Muscle of back (tissue), 3 donors: ENCODE measurements at regions not wholly inside any gene's neighbourhood (a gene's known extent, or its start where the extent isn't known, plus 50 kb on each side); places are given as distances from the start of the nearest gene placed in this dataset.
A peak's percentile ranks its signal among the peaks of the same experiment; 100 is the strongest.

Experiments
- DNase-seq, 3 donors: peaks; one replicate each; pipeline versions ENCODE4 v3.0.0 to v3.0.0-alpha.2; 2013

DNA sequence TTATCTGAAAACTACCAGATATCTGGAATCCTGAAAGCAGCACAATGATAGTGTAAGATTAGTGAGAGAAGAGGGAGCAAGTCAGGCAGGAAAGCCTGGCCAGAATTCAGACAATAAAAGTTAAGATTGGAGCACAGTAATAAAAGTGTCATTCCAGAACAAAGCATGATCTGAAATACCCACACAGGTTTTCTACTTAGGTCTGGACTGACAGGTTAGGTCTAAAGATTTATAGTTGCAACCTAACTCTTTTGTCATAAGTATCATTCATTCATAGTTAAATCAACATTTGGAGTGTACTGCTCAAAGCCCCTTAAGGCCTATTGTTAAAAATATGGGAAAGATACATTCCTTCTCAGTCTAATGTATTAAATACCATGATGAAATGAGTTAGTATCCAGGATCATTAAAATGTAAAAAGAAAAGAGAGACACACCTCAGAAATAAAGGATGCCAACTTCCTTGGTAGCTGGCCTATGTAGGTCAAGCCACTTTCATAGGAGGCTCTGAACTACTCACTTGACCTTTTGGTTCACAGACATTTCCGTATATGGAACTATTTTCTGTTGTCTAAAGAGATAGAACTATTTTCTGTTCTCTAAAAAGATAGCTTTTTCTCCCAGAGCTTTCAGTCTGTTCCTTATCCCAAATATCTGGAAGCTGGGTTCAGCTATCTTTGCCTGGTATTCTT is 105.2 kb downstream of the FAS start:
- no peak for DNase-seq

DNA sequence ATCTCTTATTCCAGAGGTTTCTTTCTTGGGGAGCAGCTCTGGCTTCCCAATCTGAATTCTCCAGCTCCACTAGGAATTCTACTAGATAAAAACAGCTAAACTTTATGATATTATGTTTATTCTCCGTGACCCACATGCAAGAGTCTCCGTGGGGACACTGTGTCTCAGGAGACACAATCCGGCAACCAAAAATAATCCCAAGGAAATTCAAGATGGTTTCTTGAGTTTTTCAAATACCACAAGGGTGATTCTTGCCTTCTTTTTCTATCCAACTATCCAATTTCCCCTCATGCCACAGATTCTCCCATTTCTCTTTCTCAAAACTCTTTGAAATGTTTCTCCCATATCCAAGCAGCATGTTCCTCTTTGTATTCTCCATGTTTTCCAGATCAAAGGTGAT is 103.1 kb downstream of the FAS start:
- DNase-seq, result no peak

GRCh38 chr10:89092981-89093380 is 102.4 kb downstream of the FAS start:
- no peak for DNase-seq

DNA sequence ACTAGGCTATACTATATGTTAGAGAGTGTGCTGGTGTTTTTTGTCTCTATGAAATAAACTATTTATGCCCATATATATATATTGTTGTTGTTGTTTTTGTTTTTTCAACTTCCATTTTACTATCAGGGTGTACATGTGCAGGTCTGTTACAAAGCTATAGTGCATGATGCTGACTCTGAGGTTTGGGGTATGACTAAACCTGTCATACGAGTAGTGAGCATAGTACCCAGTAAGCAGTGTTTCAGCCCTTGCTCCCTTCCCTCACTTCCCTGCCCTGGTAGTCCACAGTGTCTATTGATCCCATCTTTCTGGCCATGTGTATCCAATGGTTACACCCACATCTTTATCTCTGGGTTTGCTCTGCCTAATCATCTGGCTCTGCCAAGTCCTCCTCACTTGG is 101.8 kb downstream of the FAS start:
- no peak for DNase-seq

GRCh38 chr10:89091496-89091895 is 100.9 kb downstream of the FAS start:
- no peak for DNase-seq

DNA sequence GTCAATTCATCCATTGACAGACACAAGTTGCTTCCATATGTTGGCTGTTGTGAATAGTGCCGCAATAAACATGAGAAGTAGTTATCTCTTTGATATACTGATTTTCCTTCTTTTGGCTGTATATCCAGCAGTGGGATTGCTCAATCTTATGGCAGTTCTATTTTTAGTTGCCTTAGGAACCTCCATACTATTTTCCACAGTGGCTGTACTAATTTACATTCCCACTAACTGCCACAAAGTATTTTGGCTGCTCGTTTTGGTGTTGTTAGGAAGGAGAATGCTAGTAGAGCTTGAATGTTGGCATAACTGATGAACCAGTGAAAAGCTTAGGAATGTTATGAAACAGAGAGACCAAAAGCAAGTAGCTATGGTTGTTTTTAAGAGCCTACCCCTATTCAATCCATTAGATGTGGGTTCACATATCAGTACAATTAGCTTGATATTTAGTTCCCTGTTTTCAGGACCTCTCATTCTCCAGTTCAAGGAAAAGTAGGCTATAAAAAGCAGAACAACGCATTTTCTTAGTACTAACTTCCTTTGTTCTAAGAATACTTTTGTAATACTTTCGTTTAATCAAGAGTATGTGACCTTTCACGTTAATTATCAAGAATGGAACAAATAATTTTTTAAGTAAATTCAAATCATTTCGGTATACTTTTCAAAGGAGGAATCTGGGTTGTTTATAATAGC is 100.3 kb downstream of the FAS start:
- DNase-seq, result peak in 2 of 3 donors; percentile 37 to 64

DNA sequence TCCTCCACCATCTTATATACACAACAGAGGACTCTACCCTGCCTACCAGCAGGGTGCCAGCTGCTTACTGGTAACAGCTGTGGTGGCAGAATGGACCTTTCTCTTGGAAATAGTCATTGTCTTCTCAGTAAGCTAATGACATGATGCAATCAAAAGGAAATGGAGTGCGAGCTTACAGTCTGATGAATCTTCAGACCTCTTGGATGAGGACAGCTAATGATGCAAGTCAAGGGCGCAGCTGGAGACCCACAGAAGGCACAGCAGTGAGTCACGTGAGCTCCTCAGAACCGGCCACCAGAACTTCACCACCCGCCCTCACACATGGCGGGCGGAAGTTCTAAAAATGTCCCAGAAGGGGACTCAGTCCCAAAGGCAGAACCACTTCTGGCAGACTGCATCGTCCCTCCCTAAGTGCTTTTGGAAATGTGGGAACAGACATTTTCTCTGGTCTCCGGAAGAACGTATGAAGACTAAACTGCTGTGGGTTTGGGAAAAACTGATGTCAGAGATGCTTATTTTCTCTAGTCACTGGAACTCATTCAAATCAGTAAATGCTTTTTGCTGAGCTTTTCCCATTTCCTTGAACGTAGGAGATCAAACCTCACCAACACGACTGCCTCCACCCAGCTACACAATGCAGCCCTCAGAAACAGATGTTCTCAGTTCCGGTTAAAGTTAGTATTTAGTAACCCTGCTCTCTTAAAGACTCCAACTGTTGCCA is 96.4 kb downstream of the FAS start:
- peak; percentile 57 to 91 (median 82) for DNase-seq

DNA sequence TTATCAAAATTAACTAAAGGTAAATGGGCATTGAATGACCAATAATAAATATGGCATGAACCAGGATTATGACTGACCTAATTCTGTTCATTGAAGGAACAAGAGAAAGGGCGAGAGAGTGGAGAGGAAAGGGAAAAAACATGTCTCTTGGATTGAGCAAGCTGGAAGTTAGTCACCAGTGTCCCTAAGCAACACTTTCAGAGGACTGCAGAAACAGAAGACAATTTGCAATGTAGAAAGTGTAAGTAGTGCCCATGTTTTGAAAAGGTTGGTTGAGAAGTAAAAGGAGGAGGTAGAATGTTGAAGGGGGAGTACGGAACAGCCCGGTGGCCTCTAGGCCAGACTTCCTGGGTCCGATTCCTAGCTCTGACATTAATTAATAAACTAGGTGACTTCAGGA is 94.6 kb downstream of the FAS start:
- no peak for DNase-seq

DNA sequence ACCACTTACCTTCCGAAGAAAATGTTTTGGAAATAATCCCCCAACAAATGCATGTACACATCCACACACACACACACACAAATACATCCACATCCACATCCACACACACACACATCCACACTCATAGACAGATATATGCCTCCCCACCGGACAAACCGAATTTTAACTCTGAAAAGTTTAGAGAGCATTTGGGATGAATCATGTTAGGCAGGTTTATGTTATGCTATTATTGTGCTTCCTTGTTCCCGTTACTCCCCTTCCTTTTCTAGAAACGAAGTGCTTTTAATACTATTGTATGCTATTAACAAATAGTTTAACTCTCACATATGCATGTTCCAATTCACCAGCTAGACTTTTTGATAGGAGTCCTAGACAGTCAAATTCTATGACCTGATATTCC is 91.5 kb downstream of the FAS start:
- no peak for DNase-seq

GRCh38 chr10:89080660-89081059 is 90.1 kb downstream of the FAS start:
- DNase-seq, result no peak

DNA sequence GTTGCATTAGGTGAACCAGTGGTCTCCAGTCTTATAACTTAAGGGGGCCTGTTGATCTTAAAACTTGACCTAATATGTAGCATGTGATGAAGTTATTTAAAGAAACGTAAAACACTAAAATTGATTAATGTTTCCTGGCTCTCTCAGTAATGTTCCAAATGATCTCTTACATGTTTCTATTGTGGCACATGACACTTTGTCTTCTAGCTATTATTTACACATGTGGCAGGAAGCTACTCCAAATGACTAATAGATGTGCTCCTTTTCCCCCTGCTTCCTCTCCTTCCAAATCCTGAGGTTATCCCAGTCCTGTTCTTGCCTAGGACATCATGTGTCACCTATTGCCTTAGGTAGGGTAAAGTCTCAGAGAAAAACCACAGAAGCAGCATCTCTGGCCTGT is 89.4 kb downstream of the FAS start:
- DNase-seq, result peak in 1 of 3 donors; percentile 40

DNA sequence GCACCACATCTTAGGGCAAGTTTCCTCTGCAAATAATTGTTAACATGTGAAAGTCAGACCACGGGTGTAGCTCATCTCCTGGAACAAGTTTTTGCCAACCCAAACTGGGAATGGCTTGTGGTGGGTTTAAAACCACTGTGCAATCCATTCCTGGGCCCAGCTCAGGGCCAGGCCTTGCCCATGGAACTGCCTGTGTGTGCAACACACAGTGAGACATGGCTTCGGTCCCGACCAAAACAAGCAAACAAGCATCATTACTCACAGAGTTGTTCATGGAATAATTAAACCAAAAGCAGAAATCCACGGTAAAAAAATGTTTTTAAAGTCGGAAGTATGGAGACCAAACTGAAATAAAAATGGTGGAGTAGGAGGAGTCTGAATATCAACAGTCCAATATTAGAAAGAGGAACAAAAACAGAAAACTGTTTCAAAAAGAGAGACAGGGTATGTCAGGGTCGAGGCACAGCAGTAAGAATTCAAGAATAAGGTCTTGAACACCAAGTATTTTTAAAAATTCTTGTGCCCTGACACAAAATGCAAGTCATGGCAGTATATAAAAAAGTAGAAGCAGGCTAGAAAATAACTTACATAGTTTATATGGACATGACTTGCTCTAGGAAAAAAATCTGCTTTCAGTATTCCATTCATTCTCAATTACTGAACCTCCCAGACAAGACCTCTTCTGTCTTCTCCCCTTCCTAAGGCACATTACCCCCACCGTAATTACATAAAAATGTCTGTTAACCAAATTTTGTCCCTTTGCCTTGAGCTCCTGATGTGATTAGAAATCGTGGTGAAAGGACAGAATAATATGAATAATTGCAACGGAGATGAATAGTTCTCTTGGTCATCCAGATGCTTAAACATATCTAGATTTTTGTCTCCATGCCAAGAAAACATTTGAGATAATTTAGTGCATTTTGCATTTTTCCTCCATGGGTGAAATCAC is 88.4 kb downstream of the FAS start:
- peak in 2 of 3 donors; percentile 43 to 90 for DNase-seq

- peak in 1 of 3 donors; percentile 42 for DNase-seq
These were observed 85.5 kb downstream of the FAS start for GRCh38 chr10:89076120-89076519.

GRCh38 chr10:89075631-89076030 is 85.0 kb downstream of the FAS start:
- peak in 2 of 3 donors; percentile 46 to 69 for DNase-seq

GRCh38 chr10:89074120-89074519 is 83.5 kb downstream of the FAS start:
- peak in 2 of 3 donors; percentile 40 to 75 for DNase-seq

GRCh38 chr10:89073719-89074118 is 83.1 kb downstream of the FAS start:
- peak in 1 of 3 donors; percentile 43 for DNase-seq

- no peak for DNase-seq
These were observed 79.0 kb downstream of the FAS start for GRCh38 chr10:89069589-89069988.
